Liver (tissue), 8 donors: ENCODE measurements at regions not wholly inside any gene's neighbourhood (a gene's known extent, or its start where the extent isn't known, plus 50 kb on each side); places are given as distances from the start of the nearest gene placed in this dataset.
"Not testable (repeated sequence)": the region's sequence is repeated elsewhere in the genome, so short reads cannot be mapped to it uniquely, and the experiment has no call there.

Experiments used
- DNase-seq: peaks from one replicate; pipeline ENCODE4 v3.0.0-alpha.2; 2017; ENCODE audit warnings: low spot score
- H3K27ac ChIP-seq, 2 donors: one replicate each; pipeline ENCODE4 v1.7.0; 2013; ENCODE audit warnings: inconsistent platforms in 2 of 2, low read length in 2 of 2, control low read depth in 1 of 2, low read depth in 1 of 2, mild to moderate bottlenecking in 1 of 2
- H3K27me3 ChIP-seq, 4 donors: one replicate each; pipeline versions ENCODE4 v1.6.1 to v1.7.0; 2013; ENCODE audit warnings: low read length in 3 of 4, inconsistent platforms in 1 of 4, mild to moderate bottlenecking in 1 of 4, moderate library complexity in 1 of 4; ENCODE audit not compliant: control insufficient read depth in 4 of 4, insufficient read depth in 4 of 4
- H3K36me3 ChIP-seq, 4 donors: one replicate each; pipeline versions ENCODE4 v1.6.1 to v1.7.0; 2013; ENCODE audit warnings: low read length in 3 of 4, mild to moderate bottlenecking in 3 of 4, low read depth in 1 of 4, moderate library complexity in 1 of 4; ENCODE audit not compliant: control insufficient read depth in 4 of 4, insufficient read depth in 3 of 4
- H3K4me1 ChIP-seq, 4 donors: one replicate each; pipeline versions ENCODE4 v1.6.1 to v1.7.0; 2013; ENCODE audit warnings: low read length in 3 of 4, mild to moderate bottlenecking in 3 of 4, moderate library complexity in 1 of 4; ENCODE audit not compliant: control insufficient read depth in 4 of 4, insufficient read depth in 4 of 4
- H3K4me3 ChIP-seq, 3 donors: one replicate each; pipeline versions ENCODE4 v1.6.1 to v1.7.0; 2013; ENCODE audit warnings: low read length in 3 of 3, control low read depth in 1 of 3, low read depth in 1 of 3, mild to moderate bottlenecking in 1 of 3
- H3K9ac ChIP-seq, 2 donors: one replicate each; pipeline ENCODE4 v1.7.0; 2013; ENCODE audit warnings: low read length in 2 of 2, mild to moderate bottlenecking in 2 of 2, moderate library complexity in 2 of 2, control low read depth in 1 of 2, low read depth in 1 of 2
- H3K9me3 ChIP-seq, 4 donors: one replicate each; pipeline versions ENCODE4 v1.6.1 to v1.7.0; 2013; ENCODE audit warnings: low read length in 3 of 4; ENCODE audit not compliant: control insufficient read depth in 4 of 4
- EGR1 ChIP-seq, 2 donors: IDR thresholded peaks; 2 replicates each; pipeline ENCODE4 v1.6.1; 2016 to 2018; ENCODE audit warnings: antibody characterized with exemption in 2 of 2, low read depth in 2 of 2
- FOXA1 ChIP-seq: IDR thresholded peaks from 2 replicates; pipeline ENCODE4 v1.6.1; 2016; ENCODE audit warnings: antibody characterized with exemption
- GABPA ChIP-seq, 2 donors: IDR thresholded peaks in 1 of 2; conservative IDR thresholded peaks in 1 of 2; 2 replicates each; pipeline ENCODE4 v1.6.1; 2016; ENCODE audit warnings: antibody characterized with exemption in 2 of 2, mild to moderate bottlenecking in 1 of 2, moderate library complexity in 1 of 2
- HNF4A ChIP-seq, 2 donors: conservative IDR thresholded peaks; 2 replicates each; pipeline ENCODE4 v1.6.1; 2016; ENCODE audit warnings: antibody characterized with exemption in 2 of 2, mild to moderate bottlenecking in 2 of 2
- HNF4G ChIP-seq: IDR thresholded peaks from 2 replicates; pipeline ENCODE4 v1.6.1; 2016; ENCODE audit warnings: antibody characterized with exemption
- JUND ChIP-seq, 2 donors: IDR thresholded peaks; 2 replicates each; pipeline ENCODE4 v1.6.1; 2016; ENCODE audit warnings: antibody characterized with exemption in 2 of 2
- NR2F2 ChIP-seq: IDR thresholded peaks from 2 replicates; pipeline ENCODE4 v1.6.1; 2016; ENCODE audit warnings: antibody characterized with exemption
- RAD21 ChIP-seq, 2 donors: IDR thresholded peaks; 2 replicates each; pipeline ENCODE4 v1.6.1; 2016; ENCODE audit warnings: antibody characterized with exemption in 2 of 2, mild to moderate bottlenecking in 2 of 2
- RXRA ChIP-seq, 2 donors: IDR thresholded peaks; 2 replicates each; pipeline ENCODE4 v1.6.1; 2017 to 2018; ENCODE audit warnings: antibody characterized with exemption in 2 of 2, mild to moderate bottlenecking in 1 of 2
- TAF1 ChIP-seq: conservative IDR thresholded peaks from 2 replicates; pipeline ENCODE4 v1.6.1; 2016; ENCODE audit warnings: antibody characterized with exemption, mild to moderate bottlenecking
- YY1 ChIP-seq: IDR thresholded peaks from 2 replicates; pipeline ENCODE4 v1.6.1; 2016; ENCODE audit warnings: antibody characterized with exemption, mild to moderate bottlenecking
- WGBS: extraction: QIAGEN DNeasy Blood & Tissue Kit; methylation state at CpG from one replicate; pipeline ENCODE4 v1.1.7; 2013; 5-methylcytosine and 5-hydroxymethylcytosine counted together
- TF ChIP-seq, protein P1 (sequence below): IDR thresholded peaks from 2 replicates; pipeline ENCODE4 v1.6.1; 2016; ENCODE audit warnings: antibody characterized with exemption
- TF ChIP-seq, protein P2 (sequence below): IDR thresholded peaks from 2 replicates; pipeline ENCODE4 v1.6.1; 2016; ENCODE audit warnings: antibody characterized with exemption
- TF ChIP-seq, protein P3 (sequence below): IDR thresholded peaks from 2 replicates; pipeline ENCODE4 v1.6.1; 2016; ENCODE audit warnings: antibody characterized with exemption
- TF ChIP-seq, protein P4 (sequence below): IDR thresholded peaks from 2 replicates; pipeline ENCODE4 v1.6.1; 2016; ENCODE audit warnings: antibody characterized with exemption, mild to moderate bottlenecking
- TF ChIP-seq, protein P5 (sequence below): fragments of 150-350 bp; IDR thresholded peaks from 2 replicates; pipeline ENCODE4 v1.5.1; 2017; ENCODE audit warnings: improper control_type of control experiment, low read depth, low read length; ENCODE audit not compliant: missing input control
- donor health status: healthy.
- donor health status: healthy.
- donor health status: healthy.
- donor health status: healthy.
- donor health status: healthy.

DNA sequence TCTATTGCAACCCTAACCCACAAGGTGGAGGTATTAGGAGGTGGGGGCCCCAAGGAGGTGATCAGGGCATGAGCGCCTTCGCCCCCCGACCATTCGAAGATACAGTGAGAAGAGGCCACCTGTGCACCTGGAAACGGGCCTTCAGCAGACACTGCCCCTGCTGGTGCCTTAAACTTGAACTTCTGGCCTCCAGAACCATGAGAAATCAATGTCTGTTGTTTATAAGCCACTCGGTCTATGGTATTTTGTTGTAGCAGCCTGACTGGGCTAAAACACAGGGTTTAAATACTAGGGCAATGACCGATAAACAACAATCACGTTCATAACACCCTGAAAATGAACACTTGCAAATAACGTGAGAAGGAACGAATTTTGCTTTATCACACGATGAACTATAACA lies 85.2 kb upstream of the USP29 start:
- Histone ChIP-seq H3K4me1 (no peaks in the 10 kb centered on the region), H3K27ac (no peak overlapping the region), H3K27me3 (no peaks in the 10 kb centered on the region), H3K9me3 (peaks cover 0 to 11% (median 9%) of the 10 kb centered on the region in 4 donors), H3K36me3 (no peaks in the 10 kb centered on the region), H3K4me3 (no peak overlapping the region), H3K9ac (no peak overlapping the region)
- TF ChIP-seq TAF1 (no peak), NR2F2 (no peak), EGR1 (IDR thresholded peaks at IDR 0.05; ENCODE audit: low read depth in 2 of 2) (no peak), GABPA (IDR thresholded peaks at IDR 0.05 in 1 of 2, conservative IDR thresholded peaks at IDR 0.05 in 1 of 2) (no peak), FOXA1 (no peak), RXRA (IDR thresholded peaks at IDR 0.05) (no peak), HNF4G (no peak), JUND (IDR thresholded peaks at IDR 0.05) (no peak), RAD21 (IDR thresholded peaks at IDR 0.05) (no peak), HNF4A (conservative IDR thresholded peaks at IDR 0.05) (no peak), YY1 (no peak)
- TF ChIP-seq, protein P1, sequence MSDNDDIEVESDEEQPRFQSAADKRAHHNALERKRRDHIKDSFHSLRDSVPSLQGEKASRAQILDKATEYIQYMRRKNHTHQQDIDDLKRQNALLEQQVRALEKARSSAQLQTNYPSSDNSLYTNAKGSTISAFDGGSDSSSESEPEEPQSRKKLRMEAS, result no peak
- TF ChIP-seq, protein P2, sequence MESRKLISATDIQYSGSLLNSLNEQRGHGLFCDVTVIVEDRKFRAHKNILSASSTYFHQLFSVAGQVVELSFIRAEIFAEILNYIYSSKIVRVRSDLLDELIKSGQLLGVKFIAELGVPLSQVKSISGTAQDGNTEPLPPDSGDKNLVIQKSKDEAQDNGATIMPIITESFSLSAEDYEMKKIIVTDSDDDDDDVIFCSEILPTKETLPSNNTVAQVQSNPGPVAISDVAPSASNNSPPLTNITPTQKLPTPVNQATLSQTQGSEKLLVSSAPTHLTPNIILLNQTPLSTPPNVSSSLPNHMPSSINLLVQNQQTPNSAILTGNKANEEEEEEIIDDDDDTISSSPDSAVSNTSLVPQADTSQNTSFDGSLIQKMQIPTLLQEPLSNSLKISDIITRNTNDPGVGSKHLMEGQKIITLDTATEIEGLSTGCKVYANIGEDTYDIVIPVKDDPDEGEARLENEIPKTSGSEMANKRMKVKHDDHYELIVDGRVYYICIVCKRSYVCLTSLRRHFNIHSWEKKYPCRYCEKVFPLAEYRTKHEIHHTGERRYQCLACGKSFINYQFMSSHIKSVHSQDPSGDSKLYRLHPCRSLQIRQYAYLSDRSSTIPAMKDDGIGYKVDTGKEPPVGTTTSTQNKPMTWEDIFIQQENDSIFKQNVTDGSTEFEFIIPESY, result no peak
- TF ChIP-seq, protein P3, sequence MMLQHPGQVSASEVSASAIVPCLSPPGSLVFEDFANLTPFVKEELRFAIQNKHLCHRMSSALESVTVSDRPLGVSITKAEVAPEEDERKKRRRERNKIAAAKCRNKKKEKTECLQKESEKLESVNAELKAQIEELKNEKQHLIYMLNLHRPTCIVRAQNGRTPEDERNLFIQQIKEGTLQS, result no peak
- TF ChIP-seq, protein P4, sequence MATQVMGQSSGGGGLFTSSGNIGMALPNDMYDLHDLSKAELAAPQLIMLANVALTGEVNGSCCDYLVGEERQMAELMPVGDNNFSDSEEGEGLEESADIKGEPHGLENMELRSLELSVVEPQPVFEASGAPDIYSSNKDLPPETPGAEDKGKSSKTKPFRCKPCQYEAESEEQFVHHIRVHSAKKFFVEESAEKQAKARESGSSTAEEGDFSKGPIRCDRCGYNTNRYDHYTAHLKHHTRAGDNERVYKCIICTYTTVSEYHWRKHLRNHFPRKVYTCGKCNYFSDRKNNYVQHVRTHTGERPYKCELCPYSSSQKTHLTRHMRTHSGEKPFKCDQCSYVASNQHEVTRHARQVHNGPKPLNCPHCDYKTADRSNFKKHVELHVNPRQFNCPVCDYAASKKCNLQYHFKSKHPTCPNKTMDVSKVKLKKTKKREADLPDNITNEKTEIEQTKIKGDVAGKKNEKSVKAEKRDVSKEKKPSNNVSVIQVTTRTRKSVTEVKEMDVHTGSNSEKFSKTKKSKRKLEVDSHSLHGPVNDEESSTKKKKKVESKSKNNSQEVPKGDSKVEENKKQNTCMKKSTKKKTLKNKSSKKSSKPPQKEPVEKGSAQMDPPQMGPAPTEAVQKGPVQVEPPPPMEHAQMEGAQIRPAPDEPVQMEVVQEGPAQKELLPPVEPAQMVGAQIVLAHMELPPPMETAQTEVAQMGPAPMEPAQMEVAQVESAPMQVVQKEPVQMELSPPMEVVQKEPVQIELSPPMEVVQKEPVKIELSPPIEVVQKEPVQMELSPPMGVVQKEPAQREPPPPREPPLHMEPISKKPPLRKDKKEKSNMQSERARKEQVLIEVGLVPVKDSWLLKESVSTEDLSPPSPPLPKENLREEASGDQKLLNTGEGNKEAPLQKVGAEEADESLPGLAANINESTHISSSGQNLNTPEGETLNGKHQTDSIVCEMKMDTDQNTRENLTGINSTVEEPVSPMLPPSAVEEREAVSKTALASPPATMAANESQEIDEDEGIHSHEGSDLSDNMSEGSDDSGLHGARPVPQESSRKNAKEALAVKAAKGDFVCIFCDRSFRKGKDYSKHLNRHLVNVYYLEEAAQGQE, result no peak
- TF ChIP-seq, protein P5, sequence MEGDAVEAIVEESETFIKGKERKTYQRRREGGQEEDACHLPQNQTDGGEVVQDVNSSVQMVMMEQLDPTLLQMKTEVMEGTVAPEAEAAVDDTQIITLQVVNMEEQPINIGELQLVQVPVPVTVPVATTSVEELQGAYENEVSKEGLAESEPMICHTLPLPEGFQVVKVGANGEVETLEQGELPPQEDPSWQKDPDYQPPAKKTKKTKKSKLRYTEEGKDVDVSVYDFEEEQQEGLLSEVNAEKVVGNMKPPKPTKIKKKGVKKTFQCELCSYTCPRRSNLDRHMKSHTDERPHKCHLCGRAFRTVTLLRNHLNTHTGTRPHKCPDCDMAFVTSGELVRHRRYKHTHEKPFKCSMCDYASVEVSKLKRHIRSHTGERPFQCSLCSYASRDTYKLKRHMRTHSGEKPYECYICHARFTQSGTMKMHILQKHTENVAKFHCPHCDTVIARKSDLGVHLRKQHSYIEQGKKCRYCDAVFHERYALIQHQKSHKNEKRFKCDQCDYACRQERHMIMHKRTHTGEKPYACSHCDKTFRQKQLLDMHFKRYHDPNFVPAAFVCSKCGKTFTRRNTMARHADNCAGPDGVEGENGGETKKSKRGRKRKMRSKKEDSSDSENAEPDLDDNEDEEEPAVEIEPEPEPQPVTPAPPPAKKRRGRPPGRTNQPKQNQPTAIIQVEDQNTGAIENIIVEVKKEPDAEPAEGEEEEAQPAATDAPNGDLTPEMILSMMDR, result no peak
- WGBS, result 85% methylated on average over 11 of the region's 11 CpGs
- no peak for DNase-seq

DNA sequence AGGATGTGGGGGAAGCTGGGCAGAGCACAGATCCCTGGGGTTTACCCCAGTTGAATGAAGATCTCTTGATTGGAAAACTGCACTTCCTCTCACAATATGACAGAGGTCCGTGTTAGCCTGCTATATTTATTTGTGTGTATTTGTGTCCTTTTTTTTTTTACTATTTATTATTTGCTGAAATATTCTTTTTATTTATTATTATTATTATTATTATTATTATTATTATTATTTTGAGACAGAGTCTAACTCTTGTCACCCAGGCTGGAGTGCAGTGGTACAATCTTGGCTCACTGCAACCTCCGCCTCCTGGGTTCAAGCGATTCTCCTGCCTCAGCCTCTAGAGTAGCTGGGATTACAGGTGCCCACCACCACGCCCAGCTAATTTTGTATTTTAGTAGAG lies 84.0 kb upstream of the USP29 start:
- H3K9ac ChIP-seq, H3K36me3 ChIP-seq, H3K4me1 ChIP-seq, DNase-seq, H3K27ac ChIP-seq, H3K4me3 ChIP-seq, H3K27me3 ChIP-seq: not testable (repeated sequence)
- 91% methylated on average over 4 of the region's 4 CpGs for WGBS
- peaks cover 2 to 14% (median 8%) of the 10 kb centered on the region in 4 donors for H3K9me3 ChIP-seq
